OCI-LY3 (cell line): ENCODE measurements at regions not wholly inside any gene's neighbourhood (a gene's known extent, or its start where the extent isn't known, plus 50 kb on each side); places are given as distances from the start of the nearest gene placed in this dataset.

Experiments used
- H2AFZ ChIP-seq: fragments of 200-600, 300-600 bp; shearing (Covaris generic); 2 replicates; pipeline ENCODE4 v1.6.0; 2014; ENCODE audit warnings: antibody characterized with exemption, low read depth, low read length
- H3K27ac ChIP-seq: fragments of 200-600, 300-600 bp; sonication (generic); 2 replicates; pipeline ENCODE4 v1.5.1; 2014; ENCODE audit warnings: mild to moderate bottlenecking, low read length, moderate library complexity, mixed read lengths
- H3K27me3 ChIP-seq: fragments of 200-600, 300-600 bp; sonication (generic); 2 replicates; pipeline ENCODE4 v1.6.1; 2014; ENCODE audit warnings: low read depth, low read length, mixed read lengths
- H3K36me3 ChIP-seq: fragments of 200-600, 300-600 bp; sonication (generic); replicated peaks from 2 replicates; pipeline ENCODE3; 2014; ENCODE audit warnings: low read depth, low read length, mixed read lengths
- H3K4me1 ChIP-seq: fragments of 300-600, 200-600 bp; sonication (generic); 2 replicates; pipeline ENCODE4 v1.6.1; 2014; ENCODE audit warnings: low read length, mixed read lengths
- H3K4me2 ChIP-seq: fragments of 200-600, 300-600 bp; sonication (generic); 2 replicates; pipeline ENCODE4 v1.6.1; 2014; ENCODE audit warnings: low read length, mixed read lengths
- H3K4me3 ChIP-seq: fragments of 300-600, 200-600 bp; sonication (generic); 2 replicates; pipeline ENCODE4 v1.5.1; 2014; ENCODE audit warnings: antibody characterized with exemption, mild to moderate bottlenecking, low read length, moderate library complexity
- H3K79me2 ChIP-seq: fragments of 300-600, 200-600 bp; shearing (Covaris generic); 2 replicates; pipeline ENCODE4 v1.6.1; 2014; ENCODE audit warnings: mild to moderate bottlenecking, low read length, mixed read lengths
- H3K9ac ChIP-seq: fragments of 300-600, 200-600 bp; shearing (Covaris generic); 2 replicates; pipeline ENCODE4 v1.6.0; 2014; ENCODE audit warnings: mild to moderate bottlenecking, low read length, moderate library complexity
- H3K9me3 ChIP-seq: fragments of 200-600, 300-600 bp; shearing (Covaris generic); 2 replicates; pipeline ENCODE4 v1.6.1; 2014; ENCODE audit warnings: low read length, mixed read lengths; ENCODE audit not compliant: insufficient read depth
- H4K20me1 ChIP-seq: fragments of 200-600, 300-600 bp; sonication (generic); 2 replicates; pipeline ENCODE4 v1.6.1; 2016; ENCODE audit warnings: low read length, mixed read lengths; ENCODE audit not compliant: insufficient read depth
- EZH2phosphoT487 ChIP-seq: fragments of 200-600 bp; shearing (Covaris generic); IDR thresholded peaks from 2 replicates; pipeline ENCODE4 v1.6.1; 2018; ENCODE audit warnings: antibody characterized with exemption, mixed run types, low read depth
- TF ChIP-seq, protein P1 (sequence below): fragments of 200-600, 300-600 bp; sonication (generic); IDR thresholded peaks from 2 replicates; pipeline ENCODE4 v1.5.1; 2014; ENCODE audit warnings: antibody characterized with exemption, low read length, low read depth

DNA sequence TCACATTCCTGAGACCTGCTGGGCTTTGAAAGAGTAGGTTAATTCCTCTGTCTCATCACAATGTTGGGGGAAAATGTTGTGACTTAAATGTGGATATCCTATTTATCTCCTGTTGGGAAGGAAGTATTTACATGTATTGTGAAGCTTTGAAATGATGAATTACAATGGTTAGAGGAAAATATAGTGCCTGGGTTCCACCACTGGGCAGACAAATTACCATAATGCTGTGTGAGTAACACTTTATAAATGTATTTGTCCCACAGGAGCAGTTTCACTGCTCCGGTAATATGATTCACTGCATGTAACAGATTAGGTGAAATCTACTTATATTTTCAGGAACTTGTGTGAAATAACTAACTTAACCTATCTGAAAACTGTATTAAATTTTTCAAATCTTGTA is 1476.4 kb downstream of the NLGN4Y start:
- no peaks in the 10 kb centered on the region for H3K4me1 ChIP-seq
- no peak overlapping the region for H3K4me2 ChIP-seq
- no peaks in the 10 kb centered on the region for H3K79me2 ChIP-seq
- TF ChIP-seq, protein P1, sequence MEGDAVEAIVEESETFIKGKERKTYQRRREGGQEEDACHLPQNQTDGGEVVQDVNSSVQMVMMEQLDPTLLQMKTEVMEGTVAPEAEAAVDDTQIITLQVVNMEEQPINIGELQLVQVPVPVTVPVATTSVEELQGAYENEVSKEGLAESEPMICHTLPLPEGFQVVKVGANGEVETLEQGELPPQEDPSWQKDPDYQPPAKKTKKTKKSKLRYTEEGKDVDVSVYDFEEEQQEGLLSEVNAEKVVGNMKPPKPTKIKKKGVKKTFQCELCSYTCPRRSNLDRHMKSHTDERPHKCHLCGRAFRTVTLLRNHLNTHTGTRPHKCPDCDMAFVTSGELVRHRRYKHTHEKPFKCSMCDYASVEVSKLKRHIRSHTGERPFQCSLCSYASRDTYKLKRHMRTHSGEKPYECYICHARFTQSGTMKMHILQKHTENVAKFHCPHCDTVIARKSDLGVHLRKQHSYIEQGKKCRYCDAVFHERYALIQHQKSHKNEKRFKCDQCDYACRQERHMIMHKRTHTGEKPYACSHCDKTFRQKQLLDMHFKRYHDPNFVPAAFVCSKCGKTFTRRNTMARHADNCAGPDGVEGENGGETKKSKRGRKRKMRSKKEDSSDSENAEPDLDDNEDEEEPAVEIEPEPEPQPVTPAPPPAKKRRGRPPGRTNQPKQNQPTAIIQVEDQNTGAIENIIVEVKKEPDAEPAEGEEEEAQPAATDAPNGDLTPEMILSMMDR, result no peak
- no peak for TF ChIP-seq EZH2phosphoT487
- no peaks in the 10 kb centered on the region for H3K9me3 ChIP-seq
- no peaks in the 10 kb centered on the region for H4K20me1 ChIP-seq
- H2AFZ ChIP-seq, result no peak overlapping the region
- H3K9ac ChIP-seq, result no peak overlapping the region
- H3K27ac ChIP-seq, result no peak overlapping the region
- no peaks in the 10 kb centered on the region for H3K27me3 ChIP-seq
- H3K36me3 ChIP-seq, result no peaks in the 10 kb centered on the region
- no peak overlapping the region for H3K4me3 ChIP-seq

DNA sequence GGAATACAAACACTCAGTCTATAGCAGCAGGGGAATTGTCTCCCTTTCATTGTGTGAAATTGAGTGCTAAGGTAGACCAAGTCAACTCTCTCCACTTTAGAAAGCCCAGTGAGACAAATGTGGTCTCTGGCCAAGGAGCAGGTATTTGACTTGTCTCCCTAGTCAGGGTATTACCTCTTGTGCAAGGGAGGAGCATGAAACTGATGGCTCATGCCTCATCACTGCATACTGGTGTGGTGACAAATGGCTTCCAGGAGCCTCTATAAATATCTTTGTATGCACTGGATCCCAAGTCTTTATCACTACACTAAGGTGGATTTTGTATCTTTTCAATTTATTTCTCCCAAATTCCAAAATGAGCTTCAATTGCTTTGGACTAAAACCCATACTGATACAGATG is 1477.6 kb downstream of the NLGN4Y start:
- Histone ChIP-seq H3K27me3 (no peaks in the 10 kb centered on the region), H3K4me1 (no peaks in the 10 kb centered on the region), H4K20me1 (no peaks in the 10 kb centered on the region), H2AFZ (no peak overlapping the region), H3K36me3 (no peaks in the 10 kb centered on the region), H3K9ac (no peak overlapping the region), H3K27ac (no peak overlapping the region), H3K4me3 (no peak overlapping the region), H3K4me2 (no peak overlapping the region), H3K79me2 (no peaks in the 10 kb centered on the region), H3K9me3 (no peaks in the 10 kb centered on the region)
- TF ChIP-seq, protein P1, result no peak
- TF ChIP-seq EZH2phosphoT487, result no peak

DNA sequence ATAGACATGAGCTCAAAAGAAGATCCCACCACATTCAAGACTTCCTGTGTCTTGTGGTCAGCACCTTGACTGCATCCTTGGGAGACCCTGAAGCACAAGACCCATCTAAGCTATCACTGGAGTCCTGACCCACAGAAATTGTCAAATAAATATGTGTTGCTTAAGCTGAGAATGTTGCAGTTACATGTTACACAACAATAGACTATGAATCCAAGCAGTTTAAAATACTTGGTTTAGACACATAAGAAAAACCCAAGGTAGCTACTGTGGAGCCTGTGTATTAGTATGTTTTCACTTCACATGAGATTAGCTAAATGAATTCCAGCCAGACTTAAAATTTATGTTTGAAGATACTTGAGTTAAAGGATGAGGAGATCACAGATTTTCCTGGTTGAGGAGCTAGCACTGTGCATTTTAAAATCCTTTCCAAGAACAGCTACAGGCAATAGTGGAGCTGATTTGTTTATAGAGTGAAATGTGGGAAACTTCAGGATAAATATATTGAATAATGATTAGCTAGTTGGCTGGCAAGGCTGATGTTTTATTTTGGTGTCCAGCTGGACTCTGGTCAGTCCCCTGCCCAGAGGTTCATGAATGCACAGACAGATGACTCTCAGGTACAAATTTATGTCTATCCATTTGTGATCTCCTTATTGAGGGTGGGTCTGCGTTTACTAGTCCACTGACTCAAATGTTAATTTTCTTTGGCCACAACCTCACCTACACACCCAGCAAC is 1527.7 kb downstream of the NLGN4Y start:
- no peaks in the 10 kb centered on the region for H3K9me3 ChIP-seq
- no peaks in the 10 kb centered on the region for H3K79me2 ChIP-seq
- no peak overlapping the region for H3K9ac ChIP-seq
- H3K27ac ChIP-seq, result no peak overlapping the region
- no peaks in the 10 kb centered on the region for H3K27me3 ChIP-seq
- H2AFZ ChIP-seq, result no peak overlapping the region
- no peaks in the 10 kb centered on the region for H3K4me1 ChIP-seq
- no peaks in the 10 kb centered on the region for H3K36me3 ChIP-seq
- no peak overlapping the region for H3K4me2 ChIP-seq
- no peak overlapping the region for H3K4me3 ChIP-seq
- TF ChIP-seq EZH2phosphoT487, result no peak
- TF ChIP-seq, protein P1, result no peak
- H4K20me1 ChIP-seq, result no peaks in the 10 kb centered on the region

DNA sequence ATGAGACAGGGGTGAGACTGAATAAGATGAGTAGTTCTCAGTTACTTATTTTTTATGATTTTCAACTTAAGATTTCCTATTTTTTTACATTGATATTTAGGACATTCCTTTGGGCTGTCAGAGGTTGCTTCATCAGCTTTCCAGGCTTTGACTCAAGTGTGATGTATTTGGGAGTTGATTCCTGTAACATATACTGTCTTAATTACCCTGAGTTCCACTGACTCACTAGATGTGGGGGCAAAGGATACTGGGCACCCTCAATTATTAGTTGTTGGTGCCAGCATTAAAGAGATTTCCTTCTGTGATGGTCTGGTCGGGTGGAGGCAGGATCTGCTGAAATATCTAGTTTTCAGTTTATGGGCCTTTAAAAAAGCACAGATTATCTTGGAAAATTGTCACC is 1535.8 kb downstream of the NLGN4Y start:
- Histone ChIP-seq H3K79me2 (no peaks in the 10 kb centered on the region), H3K4me1 (no peaks in the 10 kb centered on the region), H3K9ac (no peak overlapping the region), H3K4me2 (no peak overlapping the region), H3K9me3 (no peaks in the 10 kb centered on the region), H2AFZ (no peak overlapping the region), H3K27ac (no peak overlapping the region), H3K36me3 (no peaks in the 10 kb centered on the region), H3K4me3 (no peak overlapping the region), H4K20me1 (no peaks in the 10 kb centered on the region), H3K27me3 (no peaks in the 10 kb centered on the region)
- TF ChIP-seq EZH2phosphoT487, result no peak
- TF ChIP-seq, protein P1, result no peak
